NOMO-1 treated with dmso at 0.1 percent for 144 hours (cell line): ENCODE measurements at regions not wholly inside any gene's neighbourhood (a gene's known extent, or its start where the extent isn't known, plus 50 kb on each side); places are given as distances from the start of the nearest gene placed in this dataset.
A peak's percentile ranks its signal among the peaks of the same experiment; 100 is the strongest.
"Not testable (repeated sequence)": the region's sequence is repeated elsewhere in the genome, so short reads cannot be mapped to it uniquely, and the experiment has no call there.

Experiments used
- DNase-seq: peaks from one replicate; lab custom pipeline; 2025; ENCODE audit not compliant: unreplicated experiment; lab: John Stamatoyannopoulos, UW

DNA sequence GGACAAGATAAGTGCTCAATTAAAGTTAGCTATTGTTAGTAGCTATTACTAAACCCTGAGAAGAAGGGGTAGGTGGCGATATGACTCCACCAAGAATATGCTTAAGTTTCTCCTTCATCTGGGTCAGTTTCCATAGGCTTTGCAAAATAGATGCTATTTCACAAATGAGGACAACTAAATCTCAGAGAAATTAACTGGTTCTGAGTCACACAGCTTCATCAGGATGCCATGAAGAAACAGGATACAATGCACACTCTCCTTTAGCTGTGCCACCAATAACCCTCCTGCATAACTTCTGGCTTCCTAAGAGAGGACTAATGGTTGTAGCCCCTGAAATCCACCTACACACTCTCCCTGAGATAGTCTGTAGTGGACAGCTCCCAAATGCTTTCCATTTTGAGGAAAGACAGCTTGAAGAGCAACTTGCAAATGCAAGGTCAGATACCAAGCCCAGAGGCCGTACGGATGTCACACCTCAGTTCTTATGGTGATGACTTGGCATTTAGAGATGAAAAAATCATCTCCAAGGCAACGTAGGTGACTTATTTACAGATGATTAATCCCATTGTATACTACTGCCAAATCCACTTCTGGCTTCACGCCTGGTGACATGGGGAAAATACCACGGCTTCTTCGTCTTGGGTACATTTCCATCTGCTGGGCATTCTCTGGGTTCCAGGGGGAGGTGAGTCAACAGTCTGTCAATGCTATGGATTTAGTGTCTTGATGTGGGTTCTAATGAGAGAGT lies 251.4 kb upstream of the IL12B start:
- no peak for DNase-seq

DNA sequence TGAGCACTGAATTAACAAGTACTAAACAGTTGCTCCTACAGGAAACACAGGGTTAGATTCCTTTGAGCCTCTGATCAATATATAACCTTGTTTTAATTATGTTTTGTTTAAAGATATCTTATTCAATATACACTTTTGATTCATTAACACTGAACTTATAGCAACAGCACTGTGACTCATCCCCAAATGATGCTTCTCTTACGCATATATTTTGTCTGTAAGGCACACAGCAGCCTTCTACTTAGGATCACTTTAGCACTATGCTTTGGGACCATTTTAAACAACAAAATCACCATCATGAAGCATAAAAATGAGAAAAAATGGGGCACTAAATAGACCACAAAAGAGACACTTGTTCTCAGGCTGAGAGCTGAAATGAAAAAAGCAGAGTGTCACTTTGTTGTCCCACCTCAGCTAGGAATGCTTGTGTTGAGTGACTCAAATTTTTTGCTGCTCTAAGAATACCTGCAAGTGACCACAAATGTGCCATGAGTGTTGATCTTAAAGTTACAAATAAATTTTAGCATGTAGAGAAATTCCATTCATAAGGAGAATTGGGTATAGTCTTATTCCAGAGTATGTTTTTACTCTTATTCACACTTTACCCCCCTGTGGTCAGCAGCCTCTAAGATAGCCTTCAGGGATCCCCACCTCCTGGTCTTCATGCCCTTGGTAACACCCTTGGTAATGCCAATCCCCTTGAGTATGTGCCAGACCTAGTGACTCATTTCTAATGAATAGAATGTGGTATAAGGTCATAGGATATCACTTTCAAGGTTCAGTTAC lies 252.7 kb upstream of the IL12B start:
- DNase-seq = no peak

- no peak for DNase-seq
These were observed 256.6 kb upstream of the IL12B start for GRCh38 chr5:159586921-159587320.

DNA sequence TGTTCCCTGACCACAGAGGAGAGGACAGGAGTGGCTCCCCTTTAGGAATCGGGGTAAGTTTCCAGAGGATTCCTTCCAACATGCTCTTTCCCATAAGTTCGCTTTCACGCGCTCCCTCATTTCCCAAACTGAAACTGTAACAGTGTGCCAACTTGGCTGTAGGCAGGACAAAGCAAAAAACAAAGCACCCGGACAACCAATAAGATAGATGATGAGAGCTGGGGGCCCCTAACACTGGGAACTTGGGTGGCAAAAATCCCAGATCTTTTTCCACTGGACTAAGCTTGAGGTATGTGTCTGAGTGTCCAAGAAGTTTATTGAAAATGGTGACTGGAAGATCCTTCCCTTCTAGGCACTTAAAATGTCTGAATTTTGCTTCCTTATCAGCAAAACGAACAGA lies 258.7 kb upstream of the IL12B start:
- DNase-seq = no peak

DNA sequence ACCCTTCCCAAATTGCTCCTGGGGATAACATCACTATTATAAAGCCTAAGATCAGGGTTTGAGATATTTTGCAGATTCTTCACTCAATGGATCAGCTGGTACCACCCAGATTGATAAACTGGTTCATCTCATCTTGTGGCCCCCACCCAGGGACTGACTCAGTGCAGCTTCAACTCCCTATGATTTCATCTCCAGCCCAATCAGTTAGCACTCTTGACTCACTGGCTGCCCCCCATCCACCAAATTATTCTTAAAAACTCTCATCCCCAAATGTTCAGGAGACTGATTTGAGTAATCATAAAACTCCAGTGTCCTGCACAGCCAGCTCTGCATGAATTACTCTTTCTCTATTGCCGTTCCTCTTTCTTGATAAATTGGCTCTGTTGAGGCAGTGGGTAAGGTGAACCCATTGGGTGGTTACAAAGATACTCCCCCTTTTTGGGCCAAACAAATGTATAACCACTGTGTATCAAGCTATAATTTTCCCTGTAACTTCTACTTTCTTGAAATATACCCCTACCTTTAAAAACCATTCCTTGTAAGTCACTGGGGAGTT lies 263.3 kb upstream of the IL12B start:
- DNase-seq = no peak

DNA sequence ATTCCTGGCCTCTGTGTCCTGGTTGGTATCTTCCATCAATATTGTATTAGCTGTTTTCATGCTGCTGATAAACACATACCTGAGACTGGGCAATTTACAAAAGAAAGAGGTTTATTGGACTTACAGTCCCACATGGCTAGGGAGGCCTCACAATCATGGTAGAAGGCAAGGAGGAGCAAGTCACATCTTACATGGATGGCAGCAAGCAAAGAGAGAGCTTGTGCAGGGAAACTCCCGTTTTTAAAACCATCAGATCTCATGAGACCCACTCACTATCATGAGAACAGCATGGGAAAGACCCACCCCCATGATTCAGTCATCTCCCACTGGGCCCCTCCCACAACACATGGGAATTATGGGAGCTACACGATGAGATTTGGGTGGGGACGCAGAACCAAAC lies 265.3 kb upstream of the IL12B start:
- DNase-seq = not testable (repeated sequence)

DNA sequence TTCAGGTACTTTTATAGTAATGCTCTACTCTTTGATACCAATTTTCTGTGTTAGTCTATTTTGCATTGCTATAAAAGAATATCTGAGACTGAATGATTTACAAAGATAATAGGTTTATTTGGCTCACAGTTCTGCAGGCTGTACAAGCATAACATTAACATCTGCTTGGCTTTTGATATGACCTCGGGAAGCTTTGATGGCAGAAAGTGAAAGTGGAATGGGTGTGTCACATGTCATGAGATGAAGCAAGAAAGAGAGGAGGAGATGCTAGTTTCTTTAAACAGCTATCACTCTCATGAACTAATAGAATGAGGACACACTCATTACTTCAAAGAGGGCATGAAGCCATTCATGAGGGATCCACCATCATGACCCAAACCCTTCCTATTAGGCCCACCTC lies 270.9 kb upstream of the IL12B start:
- no peak for DNase-seq

GRCh38 chr5:159602434-159602833 lies 272.1 kb upstream of the IL12B start:
- DNase-seq = no peak

- DNase-seq = no peak
These were observed 275.3 kb upstream of the IL12B start for GRCh38 chr5:159605585-159605984.

DNA sequence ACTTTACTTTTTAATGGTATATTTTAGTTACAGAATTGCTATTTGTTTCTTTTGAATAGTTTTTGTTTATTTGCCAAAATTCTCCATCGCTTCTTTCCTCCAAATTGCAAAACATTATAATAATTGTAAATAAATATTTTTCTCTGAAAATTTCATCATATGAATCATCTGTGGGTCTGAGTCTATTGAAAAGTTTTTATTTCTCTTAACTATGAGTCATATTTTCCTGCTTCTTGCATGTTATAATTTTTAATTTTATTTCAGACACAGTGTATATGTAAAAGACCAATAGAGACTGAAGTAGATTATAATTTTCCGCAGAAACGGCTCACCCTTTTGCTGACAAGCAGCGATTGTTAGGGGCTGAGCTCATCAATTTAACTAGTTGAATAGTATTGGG lies 279.1 kb upstream of the IL12B start:
- DNase-seq = no peak

- no peak for DNase-seq
These were observed 280.8 kb upstream of the IL12B start for GRCh38 chr5:159610966-159611579.

DNA sequence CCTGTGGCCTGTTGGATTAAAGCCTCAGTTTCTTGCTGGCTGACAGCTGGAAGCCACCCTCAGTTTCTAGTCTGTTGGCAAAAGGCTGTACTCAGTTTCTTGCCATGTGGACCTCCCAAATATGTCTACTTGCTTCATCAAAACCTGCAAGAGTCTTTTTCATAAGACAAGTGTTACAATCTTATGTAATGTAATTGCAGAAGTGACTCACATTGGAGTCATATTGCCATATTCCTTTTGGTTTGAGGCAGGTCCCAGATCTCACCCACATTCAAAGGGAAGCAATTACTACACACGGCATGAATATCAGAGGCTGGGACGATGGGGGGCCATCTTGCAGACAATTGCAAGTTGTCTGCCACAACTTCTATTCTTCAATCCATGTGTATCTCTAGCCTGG lies 286.7 kb upstream of the IL12B start:
- peak; percentile 22 for DNase-seq

GRCh38 chr5:159619826-159620225 lies 289.5 kb upstream of the IL12B start:
- no peak for DNase-seq

DNA sequence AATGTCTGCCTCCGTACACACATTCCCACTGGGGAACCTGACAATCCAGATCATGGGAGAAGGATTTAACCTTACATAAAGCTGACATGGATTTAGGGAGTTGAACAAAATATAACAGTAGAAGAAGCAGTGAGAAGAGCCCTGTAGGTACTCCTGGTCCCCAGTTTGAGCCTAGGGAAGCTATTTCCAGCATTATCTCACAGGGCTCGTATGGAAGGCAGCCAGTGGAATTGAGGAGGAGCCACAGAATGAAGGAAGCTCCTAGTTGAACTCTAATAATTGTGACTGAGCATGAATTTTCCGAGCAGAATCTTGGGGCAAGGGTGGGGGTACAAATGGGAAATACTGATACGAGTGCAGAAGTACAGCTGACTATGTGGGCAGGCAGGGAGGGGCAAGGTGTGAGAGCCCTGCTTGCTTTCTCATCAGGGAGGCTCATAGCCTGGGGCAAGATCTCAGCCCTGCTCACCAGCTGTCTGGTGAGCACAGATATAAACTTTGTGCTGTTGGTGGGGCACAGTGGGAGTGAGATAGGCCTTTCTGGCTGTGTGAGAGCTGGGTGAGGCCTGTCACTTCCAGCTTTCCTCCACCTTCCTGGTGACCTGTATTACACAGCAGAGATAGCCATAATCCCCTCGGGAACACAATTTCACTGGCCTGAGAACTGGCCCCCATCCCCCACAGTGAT lies 290.7 kb upstream of the IL12B start:
- no peak for DNase-seq

GRCh38 chr5:159628703-159629102 lies 287.6 kb upstream of the ADRA1B start:
- DNase-seq = no peak

GRCh38 chr5:159629158-159629557 lies 287.1 kb upstream of the ADRA1B start:
- DNase-seq = no peak

GRCh38 chr5:159630545-159630944 lies 285.7 kb upstream of the ADRA1B start:
- no peak for DNase-seq

GRCh38 chr5:159631001-159631400 lies 285.3 kb upstream of the ADRA1B start:
- DNase-seq = no peak

DNA sequence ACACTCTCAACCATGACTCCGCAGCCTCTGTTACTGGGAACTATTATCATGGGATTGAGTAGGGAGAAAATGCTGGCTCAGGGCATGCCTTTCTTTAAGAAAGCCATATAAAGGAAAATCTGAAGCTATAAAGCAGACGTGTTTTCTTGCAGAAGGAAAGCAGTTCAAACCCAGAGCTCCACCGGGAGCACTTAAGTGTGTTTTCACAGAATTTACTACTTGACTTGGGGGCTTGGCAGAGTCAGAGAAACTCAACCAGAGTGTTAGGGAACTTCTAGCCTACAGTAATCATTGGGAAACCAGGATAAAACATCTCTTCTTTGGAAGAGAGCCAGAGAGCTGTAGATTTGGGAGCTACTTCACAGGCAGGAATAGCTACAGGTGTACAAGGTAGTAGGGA lies 283.4 kb upstream of the ADRA1B start:
- no peak for DNase-seq

DNA sequence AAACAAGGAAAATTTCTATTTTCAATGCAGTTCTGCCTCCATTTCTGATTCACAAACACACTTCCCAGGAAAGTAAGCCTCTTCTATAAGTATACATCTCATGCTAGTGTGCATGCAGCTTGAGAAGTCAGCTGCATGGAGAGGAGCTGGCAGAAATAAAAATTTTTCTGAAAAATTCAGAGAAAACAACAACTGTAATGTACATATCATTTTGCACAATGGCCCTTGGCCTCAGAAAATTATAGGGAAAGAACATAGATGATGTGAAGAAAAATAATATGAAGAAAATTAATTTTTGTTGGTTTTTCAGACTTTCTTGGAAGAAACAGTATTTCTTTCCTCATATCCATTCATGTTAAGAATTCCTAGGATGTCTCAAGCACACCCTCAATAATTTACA lies 277.8 kb upstream of the ADRA1B start:
- DNase-seq = no peak

GRCh38 chr5:159638954-159639559 lies 277.2 kb upstream of the ADRA1B start:
- peak; percentile 30 for DNase-seq
